Midbrain (tissue), 1 donor: ENCODE measurements at regions not wholly inside any gene's neighbourhood (a gene's known extent, or its start where the extent isn't known, plus 50 kb on each side); places are given as distances from the start of the nearest gene placed in this dataset.
"Not testable (repeated sequence)": the region's sequence is repeated elsewhere in the genome, so short reads cannot be mapped to it uniquely, and the experiment has no call there.

Source experiments
- DNase-seq: peaks from one replicate; lab custom pipeline; 2025; lab: John Stamatoyannopoulos, UW

GRCh38 chr4:181105487-181105886 lies 1137.7 kb upstream of the TENM3 start:
- DNase-seq: no peak

- no peak for DNase-seq
Measured at GRCh38 chr4:181106398-181106797, 1136.8 kb upstream of the TENM3 start.

GRCh38 chr4:181108237-181108636 lies 1135.0 kb upstream of the TENM3 start:
- no peak for DNase-seq

- no peak for DNase-seq
Measured at GRCh38 chr4:181119186-181119585, 1124.0 kb upstream of the TENM3 start.

GRCh38 chr4:181121733-181122132 lies 1121.5 kb upstream of the TENM3 start:
- DNase-seq: no peak

- DNase-seq: no peak
Measured at GRCh38 chr4:181127171-181127570, 1116.0 kb upstream of the TENM3 start.

- not testable (repeated sequence) for DNase-seq
Measured at GRCh38 chr4:181130317-181130716, 1112.9 kb upstream of the TENM3 start.

GRCh38 chr4:181137351-181137750 lies 1105.9 kb upstream of the TENM3 start:
- no peak for DNase-seq

- no peak for DNase-seq
Measured at GRCh38 chr4:181138116-181138515, 1105.1 kb upstream of the TENM3 start.

- DNase-seq: no peak
Measured at GRCh38 chr4:181140037-181140603, 1103.1 kb upstream of the TENM3 start.

GRCh38 chr4:181143250-181143854 lies 1099.8 kb upstream of the TENM3 start:
- peak; percentile 76 for DNase-seq

GRCh38 chr4:181146051-181146450 lies 1097.2 kb upstream of the TENM3 start:
- DNase-seq: no peak

GRCh38 chr4:181147416-181147951 lies 1095.7 kb upstream of the TENM3 start:
- DNase-seq: no peak

- no peak for DNase-seq
Measured at GRCh38 chr4:181148470-181148869, 1094.7 kb upstream of the TENM3 start.

- DNase-seq: no peak
Measured at GRCh38 chr4:181150191-181150590, 1093.0 kb upstream of the TENM3 start.

GRCh38 chr4:181151856-181152255 lies 1091.3 kb upstream of the TENM3 start:
- DNase-seq: no peak

- no peak for DNase-seq
Measured at GRCh38 chr4:181157647-181158046, 1085.6 kb upstream of the TENM3 start.

- DNase-seq: no peak
Measured at GRCh38 chr4:181158971-181159370, 1084.2 kb upstream of the TENM3 start.

GRCh38 chr4:181161669-181162068 lies 1081.5 kb upstream of the TENM3 start:
- DNase-seq: no peak

GRCh38 chr4:181162266-181162665 lies 1080.9 kb upstream of the TENM3 start:
- no peak for DNase-seq

- no peak for DNase-seq
Measured at GRCh38 chr4:181162676-181163075, 1080.5 kb upstream of the TENM3 start.

- DNase-seq: no peak
Measured at GRCh38 chr4:181166742-181167399, 1076.3 kb upstream of the TENM3 start.
